Retina (tissue), 1 donor: ENCODE measurements at regions not wholly inside any gene's neighbourhood (a gene's known extent, or its start where the extent isn't known, plus 50 kb on each side); places are given as distances from the start of the nearest gene placed in this dataset.
"Not testable (repeated sequence)": the region's sequence is repeated elsewhere in the genome, so short reads cannot be mapped to it uniquely, and the experiment has no call there.

ENCODE experiments used
- DNase-seq: peaks from one replicate; pipeline ENCODE4 v3.0.0-alpha.2; 2016

DNA sequence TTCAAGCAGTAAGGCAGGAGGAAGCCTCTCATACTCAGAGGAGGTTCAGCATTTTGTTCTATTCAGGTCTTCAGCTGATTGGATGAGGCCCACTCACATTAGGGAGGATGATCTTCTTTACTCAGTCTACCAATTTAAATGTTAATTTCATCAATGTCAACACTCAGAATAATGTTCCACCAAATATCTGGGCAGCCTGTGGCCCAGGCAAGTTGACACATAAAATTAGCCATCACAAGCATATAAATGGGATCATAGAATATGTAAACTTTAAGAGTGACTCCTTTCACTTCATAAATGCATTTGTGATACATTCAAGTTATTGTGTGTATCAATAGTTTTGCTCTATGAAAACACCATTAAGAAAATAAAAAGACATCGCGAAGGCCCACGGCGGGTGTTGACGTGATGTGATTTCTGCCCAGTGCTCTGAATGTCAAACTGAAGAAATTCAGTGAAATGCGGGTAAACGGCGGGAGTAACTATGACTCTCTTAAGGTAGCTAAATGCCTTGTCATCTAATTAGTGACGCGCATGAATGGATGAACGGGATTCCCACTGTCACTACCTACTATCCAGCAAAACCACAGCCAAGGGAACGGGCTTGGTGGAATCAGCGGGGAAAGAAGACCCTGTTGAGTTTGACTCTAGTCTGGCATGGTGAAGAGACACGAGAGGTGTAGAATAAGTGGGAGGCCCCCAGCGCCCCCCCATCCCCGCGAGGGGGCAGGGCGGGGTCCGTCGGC is 536.1 kb upstream of the AUTS2 start:
- no peak for DNase-seq

DNA sequence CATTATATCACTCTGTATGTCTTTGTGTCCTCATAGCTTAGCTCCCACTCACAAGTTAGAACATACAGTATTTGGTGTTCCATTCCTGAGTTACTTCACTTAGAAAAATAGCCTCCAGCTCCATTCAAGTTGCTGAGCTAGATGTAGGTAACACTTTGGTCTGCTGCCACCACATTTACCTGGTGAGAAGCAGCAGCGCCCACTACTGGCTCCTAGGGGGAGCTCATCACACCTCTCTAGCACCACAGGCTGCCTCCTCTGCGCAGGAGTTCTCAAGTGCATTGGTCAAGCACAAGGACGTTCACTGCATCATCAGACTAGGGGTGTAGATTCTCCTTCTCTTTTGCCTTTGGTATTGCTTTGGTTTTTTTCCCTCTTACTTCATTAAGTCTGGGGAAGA is 530.9 kb upstream of the AUTS2 start:
- no peak for DNase-seq

GRCh38 chr7:69070476-69070875 is 527.8 kb upstream of the AUTS2 start:
- no peak for DNase-seq

DNA sequence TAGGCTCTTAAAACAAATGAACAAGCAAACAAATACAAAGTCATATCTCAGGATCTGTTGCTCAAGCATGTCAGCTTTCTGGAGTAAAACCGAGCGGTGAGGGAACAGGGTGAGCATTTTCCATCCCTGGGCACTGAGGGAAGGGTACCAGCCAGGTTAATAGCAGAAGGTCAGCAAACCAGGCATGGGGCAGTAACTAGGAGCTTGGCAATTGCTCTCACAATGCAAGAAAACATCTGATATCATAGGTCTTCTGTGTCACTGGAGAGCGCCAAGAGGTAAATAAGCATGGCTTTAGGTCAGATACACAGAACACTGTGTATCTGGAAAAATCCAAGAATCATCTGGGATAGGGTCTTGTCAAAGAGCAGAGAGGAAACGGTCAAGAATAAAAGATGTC is 521.7 kb upstream of the AUTS2 start:
- DNase-seq: no peak

DNA sequence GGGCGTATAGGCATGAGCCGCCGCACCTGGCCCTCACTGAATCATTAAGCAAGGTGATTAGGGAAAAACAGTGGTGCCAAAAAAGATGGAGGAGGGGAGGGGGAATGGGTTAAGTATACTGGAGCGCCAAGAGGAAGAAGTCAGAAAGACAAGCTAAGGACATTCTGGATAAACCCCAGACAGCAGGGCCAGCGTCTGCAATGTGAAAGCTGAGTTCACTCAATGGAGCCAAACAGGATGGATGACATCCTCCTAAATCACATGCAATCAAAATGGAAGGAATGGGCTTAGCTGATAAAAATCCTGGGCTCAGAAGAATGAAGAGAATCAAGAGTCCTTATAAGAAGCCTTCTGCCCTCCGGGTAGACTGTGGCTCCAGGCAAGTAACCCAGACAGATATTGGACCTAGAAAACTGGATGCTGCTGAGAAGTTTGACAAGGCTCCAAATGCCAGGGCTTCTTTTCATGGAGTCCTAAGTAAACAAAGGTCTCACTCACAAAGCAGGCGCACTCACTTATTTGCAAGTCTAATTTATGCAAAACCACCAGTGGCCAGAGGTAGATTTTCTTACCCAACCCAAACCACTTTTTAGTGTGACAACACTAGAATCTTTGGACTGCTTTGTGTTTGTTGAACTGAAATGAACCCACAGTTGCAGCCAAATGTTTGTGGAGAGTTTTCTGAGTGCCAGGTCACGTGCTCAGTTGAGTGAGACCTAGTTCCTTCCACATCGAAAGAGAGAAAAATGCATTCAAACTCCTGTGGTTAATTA is 519.1 kb upstream of the AUTS2 start:
- no peak for DNase-seq

- not testable (repeated sequence) for DNase-seq
These were observed 511.0 kb upstream of the AUTS2 start for GRCh38 chr7:69087281-69087680.

DNA sequence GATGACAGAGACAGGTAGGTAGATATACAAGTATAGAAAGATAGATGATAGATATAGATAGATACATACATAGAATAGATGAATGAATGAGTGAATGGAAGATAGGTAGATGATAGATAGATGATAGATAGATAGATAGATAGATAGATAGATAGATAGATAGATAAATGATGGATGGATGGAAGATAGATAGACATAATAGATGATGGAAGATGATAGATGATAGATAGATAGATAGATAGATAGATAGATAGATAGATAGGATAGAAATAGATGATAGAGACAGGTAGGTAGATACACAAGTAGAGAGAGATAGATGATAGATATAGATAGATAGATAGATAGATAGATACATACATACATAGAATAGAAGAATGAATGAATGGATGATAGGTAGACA is 510.1 kb upstream of the AUTS2 start:
- DNase-seq: no peak

GRCh38 chr7:69090936-69091335 is 507.3 kb upstream of the AUTS2 start:
- DNase-seq: no peak

- DNase-seq: peak; percentile 12
These were observed 506.8 kb upstream of the AUTS2 start for GRCh38 chr7:69091521-69091920.

GRCh38 chr7:69095127-69095526 is 503.1 kb upstream of the AUTS2 start:
- no peak for DNase-seq

DNA sequence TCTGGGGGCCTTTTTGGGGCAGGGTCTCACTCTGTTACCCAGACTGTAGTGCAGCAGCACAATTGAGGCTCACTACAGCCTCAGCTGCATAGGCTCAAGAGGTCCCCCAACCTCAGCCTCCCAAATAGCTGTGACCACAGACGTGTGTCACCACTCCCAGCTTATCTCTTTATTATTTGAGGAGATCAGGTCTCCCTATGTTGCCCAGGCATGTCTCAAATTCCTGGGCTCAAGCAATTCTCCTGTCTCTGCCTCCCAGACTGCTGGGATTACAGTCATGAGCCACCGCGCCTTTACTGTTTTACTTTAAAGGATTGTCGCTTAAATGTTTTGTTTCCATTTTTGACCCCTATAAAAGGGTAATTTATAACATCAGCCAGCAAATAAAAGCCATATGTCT is 502.6 kb upstream of the AUTS2 start:
- DNase-seq: no peak

- no peak for DNase-seq
These were observed 494.3 kb upstream of the AUTS2 start for GRCh38 chr7:69104023-69104422.

DNA sequence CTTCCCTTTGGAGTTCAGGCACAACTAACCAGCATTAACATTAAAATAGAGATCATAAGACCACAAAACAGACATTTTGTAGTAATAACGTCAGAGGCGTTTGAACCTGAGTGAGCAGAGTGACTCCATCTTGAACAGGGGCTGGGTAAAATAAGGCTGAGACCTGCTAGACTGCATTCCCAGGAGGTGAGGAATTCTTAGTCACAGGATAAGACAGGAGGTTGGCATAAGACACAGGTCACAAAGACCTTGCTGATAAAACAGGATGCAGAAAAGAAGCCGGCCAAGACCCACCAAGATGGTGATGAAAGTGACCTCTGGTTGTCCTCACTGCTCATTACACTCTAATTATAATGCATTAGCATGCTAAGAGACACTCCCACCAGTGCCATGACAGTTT is 493.2 kb upstream of the AUTS2 start:
- DNase-seq: no peak

DNA sequence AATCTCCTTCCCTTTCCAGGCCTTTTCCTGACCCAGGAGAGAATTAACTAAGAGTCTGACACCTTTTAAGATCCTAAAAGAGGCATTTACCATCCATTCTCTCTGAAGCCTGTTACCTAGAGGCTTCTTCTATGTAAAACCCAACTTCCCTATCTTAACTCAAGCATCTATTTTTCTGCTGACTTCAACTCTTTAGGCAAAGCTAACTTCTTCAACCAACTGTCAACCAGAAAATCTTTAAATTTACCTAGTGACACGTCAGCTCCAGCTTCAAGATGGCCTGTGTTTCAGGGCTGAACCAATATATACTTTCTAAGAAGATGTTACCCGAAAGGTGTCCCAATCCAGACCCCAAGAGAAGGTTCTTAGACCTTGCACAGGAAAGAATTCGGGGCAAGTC is 492.3 kb upstream of the AUTS2 start:
- DNase-seq: no peak

- not testable (repeated sequence) for DNase-seq
These were observed 491.8 kb upstream of the AUTS2 start for GRCh38 chr7:69106449-69106848.

DNA sequence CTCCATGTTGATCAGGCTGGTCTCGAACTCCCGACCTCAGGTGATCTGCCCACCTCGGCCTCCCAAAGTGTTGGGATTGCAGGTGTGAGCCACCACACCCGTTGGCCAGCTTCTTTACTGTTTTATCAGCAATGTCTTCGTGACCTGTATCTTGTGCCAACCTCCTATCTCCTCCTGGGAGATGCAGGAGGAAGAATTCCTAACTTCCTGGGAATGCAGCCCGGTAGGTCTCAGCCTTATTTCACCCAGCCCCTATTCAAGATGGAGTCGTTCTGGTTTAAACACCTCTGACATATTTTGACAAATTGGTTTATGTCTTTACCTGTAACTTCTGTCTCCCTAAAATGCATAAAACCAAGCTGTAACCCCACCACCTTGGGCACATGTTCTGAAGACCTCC is 491.3 kb upstream of the AUTS2 start:
- not testable (repeated sequence) for DNase-seq

GRCh38 chr7:69108097-69108496 is 490.2 kb upstream of the AUTS2 start:
- no peak for DNase-seq

DNA sequence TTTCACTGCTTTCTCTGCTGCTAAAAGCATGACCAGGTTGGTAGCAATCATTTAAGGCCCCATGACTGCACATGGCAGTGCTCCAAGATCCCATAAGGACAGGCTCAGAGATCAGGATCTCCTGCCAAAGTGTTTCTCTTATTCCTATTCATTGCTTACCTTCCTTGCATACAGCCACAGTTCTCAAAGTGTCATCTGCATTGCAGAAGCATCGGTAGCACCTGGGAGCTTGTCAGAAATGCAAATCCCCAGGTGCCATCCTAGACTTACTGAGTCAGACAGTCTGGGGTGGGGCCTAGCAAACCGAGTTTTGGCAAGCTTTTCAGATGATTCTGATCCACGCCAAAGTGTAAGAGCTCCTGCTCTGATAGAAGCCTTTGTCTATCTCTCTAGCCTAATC is 489.0 kb upstream of the AUTS2 start:
- DNase-seq: no peak

DNA sequence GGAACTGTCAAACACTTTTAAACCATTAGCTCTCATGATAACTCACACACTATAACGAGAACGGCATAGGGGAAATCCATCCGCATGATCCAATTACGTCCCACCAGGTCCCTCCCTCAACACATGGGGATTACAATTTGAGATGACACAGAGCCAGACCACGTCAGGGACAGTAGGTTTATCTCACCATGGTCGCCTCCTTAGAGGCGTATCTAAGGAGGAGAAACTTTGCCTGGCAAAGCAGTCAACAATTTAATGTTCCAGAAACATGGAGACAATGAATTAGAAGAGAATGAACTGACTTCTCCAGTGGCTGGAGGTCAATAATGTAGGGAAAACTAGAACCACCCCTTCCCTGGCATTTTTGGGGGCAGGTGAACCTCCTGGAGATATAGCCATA is 488.4 kb upstream of the AUTS2 start:
- DNase-seq: no peak

- no peak for DNase-seq
These were observed 487.7 kb upstream of the AUTS2 start for GRCh38 chr7:69110450-69111050.

- no peak for DNase-seq
These were observed 483.9 kb upstream of the AUTS2 start for GRCh38 chr7:69114374-69114773.

- DNase-seq: no peak
These were observed 482.5 kb upstream of the AUTS2 start for GRCh38 chr7:69115788-69116187.

GRCh38 chr7:69116196-69116595 is 482.1 kb upstream of the AUTS2 start:
- DNase-seq: not testable (repeated sequence)

- no peak for DNase-seq
These were observed 475.3 kb upstream of the AUTS2 start for GRCh38 chr7:69122953-69123352.
